ENCODE measurements at regions not wholly inside any gene's neighbourhood (a gene's known extent, or its start where the extent isn't known, plus 50 kb on each side); places are given as distances from the start of the nearest gene placed in this dataset.
"Not testable (repeated sequence)": the region's sequence is repeated elsewhere in the genome, so short reads cannot be mapped to it uniquely, and the experiment has no call there.

DNA sequence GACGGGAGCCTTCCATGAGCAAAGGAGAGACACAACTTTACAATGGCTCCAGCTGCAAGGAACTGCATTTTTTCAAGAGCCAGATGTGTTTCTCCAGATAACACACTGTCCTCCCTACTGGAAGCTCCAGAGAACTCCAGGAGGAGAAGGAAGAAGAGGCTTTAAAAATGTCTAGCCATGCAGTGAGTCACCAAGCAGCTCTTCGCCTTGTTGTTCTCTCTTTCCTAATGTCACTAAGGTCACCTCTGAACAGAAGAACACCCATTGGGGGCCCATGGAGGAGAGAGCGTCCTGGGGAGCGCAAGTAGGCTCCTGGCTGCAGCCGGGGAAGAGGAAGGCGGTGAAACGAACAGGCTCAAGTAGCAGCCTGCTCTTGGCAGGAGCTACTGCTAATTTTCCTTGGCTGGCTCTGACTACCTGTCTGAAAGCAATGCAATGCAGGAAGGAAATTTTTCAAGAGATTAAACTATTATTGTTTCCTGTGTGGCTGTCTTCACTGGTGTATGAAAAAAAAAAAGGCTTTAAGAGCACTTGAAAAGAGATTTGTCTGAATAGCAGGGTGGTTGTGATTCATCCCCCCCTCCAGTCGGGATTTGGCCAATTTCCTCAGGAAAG, 321.9 kb downstream of the SETD4 start:
- peak; percentile 24 for DNase-seq

DNA sequence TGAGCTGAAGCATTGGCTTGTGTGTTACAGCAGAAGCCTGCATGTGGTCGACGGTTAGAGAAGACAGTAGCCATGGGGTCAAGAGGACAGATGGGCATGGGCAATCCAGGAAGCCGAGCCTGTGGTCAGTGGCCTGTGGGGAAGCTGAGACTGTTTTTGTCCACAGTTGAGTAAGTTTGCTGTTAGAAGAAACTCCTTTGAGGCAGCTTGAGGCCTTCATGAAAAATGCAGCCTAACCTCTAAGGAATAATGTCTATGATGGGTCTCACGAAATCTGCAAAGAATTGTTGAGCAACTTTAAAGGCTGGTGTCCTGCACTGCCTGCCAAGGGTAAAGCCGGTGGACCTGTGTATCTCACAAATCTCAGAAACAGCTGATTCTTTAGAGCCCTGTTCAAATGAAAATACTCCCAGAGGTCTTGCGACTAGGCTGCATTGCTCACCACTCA, 322.4 kb downstream of the SETD4 start:
- DNase-seq: no peak

DNA sequence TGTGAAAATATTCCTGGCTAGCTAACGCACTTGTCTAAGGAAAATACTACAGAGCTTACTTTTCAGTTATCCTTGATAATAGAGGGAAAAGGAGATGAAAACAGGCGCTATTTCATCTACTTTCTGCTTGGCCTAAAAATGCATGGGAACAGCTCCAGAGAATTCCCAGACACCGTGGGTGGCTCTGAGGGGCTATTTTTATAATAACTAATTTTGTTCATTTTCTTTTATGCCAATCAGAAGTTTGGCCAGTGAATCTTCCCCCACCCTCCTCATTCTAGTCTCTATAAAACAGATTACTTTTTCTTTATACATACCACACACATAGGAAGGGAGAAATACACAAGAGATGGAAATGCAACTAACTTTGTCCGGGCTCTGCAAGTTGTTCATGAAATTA, 322.9 kb downstream of the SETD4 start:
- peak; percentile 26 for DNase-seq

DNA sequence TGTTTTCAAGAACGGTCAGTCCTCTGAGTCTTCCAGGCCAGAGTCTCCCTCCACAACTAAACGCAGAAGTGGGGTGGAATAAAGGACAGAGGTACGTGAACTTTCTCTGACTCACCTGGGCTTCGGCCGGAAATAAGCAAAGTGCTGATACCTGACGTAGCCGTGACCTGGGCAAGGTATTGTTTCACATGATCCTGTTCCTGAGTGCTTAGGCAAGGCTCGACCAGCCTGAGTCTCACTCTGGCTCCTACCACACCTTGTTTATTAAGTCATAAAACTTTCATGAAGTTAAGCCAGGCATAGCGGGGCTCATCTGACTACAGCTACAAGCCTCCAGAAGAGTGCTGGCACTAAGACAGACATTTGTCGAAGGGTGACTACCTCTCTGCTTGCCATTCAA, 327.5 kb downstream of the SETD4 start:
- no peak for DNase-seq

DNA sequence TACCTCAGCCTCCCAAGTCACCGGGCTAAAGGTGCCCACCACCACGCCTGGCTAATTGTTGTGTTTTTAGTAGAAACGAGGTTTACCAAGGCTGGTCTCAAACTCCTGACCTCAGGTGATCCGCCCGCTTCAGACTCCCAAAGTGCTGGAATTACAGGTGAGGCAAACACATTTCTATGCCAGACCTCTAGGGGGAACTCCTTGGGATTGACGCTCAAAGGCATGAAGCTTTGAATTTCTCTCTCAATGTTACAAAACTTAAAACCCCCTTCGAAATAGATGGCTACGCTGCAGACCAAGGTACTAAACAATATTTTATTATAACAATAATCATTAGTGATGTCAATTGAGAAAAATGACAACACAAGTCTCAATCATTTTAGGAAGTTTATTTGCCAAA, 330.0 kb downstream of the SETD4 start:
- DNase-seq: no peak

DNA sequence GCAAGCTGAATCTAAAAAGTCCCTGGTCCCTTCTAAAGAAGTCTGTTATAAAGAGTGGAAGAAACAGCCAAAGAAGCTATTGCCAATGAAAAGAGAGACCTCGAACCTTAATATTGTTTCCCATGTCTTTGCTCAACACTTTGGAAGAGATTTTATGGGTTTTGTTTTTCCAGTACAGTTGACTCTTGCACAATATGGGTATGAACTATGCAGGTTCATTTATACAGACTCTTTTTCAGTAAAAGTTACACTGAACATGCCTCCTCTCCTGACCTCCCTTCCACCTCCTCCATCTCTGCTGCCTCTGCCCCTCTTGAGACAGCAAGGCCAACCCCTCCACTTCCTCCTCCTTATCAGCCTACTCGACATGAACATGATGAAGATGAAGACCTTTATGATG, 332.5 kb downstream of the SETD4 start:
- no peak for DNase-seq

DNA sequence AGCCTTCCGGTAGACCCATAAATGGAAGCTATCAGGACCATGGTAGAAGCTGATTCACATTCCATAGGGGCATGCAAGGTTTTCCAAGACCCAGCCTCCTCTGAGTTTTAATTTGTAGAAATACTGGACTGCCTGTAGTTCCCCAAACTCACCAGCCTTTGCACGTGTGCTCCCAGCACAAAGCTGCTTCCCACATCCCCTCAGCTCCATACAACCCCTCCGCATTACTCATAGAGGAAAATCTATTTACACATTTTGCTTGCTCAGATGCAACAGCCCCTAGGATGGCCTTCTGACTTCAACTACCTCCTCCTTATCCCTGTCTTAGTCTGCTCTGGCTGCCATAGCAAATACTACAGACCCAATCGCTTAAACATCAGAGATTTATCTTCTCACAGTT, 336.2 kb downstream of the SETD4 start:
- DNase-seq: no peak

DNA sequence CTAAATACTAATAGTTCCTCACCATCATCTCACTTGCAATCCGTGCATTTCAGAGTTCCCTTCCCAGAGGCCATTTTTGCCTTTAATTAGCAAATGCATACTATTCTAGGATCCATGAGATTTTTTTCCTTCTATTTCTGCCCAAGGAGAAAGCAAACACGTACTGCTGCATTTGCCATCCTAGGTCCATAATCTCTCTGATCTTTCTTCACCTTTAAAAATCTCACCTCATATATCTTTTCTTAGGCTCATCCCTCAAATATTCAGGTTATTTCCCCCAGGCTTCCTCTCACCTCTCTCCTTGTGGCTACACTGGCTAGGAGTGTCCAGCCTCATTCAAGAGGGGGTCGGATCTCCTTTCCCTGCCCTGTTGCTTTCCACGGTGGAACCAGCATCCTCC, 338.6 kb downstream of the SETD4 start:
- no peak for DNase-seq

DNA sequence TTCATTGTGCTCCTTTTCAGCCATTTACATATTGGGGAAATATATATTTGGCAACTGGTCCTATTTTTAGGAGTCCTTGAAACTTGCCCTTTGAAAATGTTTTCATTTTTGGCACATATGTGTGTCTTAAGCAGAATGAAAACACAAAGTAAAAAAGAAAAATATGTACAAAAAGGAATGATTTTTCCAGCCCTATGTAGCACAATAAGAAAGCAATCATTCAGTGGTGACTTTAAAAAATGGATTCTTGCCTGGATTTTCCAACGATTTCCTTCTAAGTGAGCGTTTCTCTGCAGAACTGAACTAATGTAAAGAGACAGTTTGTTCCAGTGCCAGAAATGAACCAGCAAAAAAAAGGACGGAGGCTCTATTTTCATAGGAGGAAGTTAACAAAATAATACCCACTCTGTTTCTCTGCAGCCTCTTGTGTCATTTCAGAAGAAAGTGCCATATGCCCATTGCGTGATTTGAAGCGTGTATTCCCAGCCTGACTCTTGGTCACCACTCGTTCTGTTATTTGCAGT, 340.1 kb downstream of the SETD4 start:
- DNase-seq: peak; percentile 43

DNA sequence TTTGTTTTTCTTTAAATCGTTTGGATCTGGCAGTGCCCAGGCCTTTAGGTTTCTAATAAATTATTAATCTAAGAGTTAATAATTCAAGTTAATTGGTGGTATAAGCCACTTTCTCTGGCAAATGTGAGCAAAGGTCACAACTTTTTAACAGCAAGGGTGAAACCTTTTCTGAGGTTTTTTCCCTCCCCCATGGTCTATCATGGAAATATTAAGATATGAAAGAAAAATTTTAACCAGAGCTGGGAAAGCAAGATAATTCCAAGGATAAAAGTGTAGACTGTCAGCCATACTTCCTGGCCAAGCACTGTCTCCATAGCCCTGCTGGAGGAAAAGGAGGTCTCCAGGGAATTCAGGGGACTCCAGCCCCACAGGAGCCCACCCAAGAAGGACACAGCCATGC, 341.2 kb downstream of the SETD4 start:
- no peak for DNase-seq

DNA sequence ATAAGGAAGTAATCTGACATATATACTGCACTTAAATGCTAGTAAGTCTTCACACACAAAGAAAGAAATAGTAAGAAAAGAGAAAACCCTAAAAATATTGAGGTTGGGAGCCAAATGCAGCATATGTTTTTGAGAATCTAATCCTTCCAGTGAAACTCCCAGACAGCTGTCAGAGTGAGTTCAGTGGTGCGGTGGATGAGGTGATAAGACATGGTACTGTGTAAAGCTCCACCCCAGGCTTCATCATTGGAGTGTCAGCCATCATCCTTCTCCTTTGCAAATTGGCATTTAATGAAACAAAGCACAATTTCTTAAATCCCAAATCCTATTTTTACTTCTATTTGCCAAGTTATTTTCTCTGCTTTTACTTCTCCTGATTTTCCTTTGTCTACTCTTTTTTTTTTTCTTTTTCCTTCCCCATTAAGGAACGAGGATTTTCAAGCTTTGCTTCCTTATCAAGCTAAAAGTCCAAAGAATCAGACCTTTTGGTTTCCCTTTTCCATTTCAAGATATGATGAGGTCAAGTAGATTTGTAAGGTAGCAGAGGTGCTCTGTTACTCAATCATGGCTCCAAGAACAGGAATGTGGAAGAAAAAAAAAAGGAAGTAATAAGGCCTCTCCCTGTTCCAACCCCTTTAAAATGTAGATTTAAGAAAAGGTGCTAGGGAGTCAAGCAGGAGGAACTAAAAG, 343.3 kb downstream of the SETD4 start:
- DNase-seq: no peak

DNA sequence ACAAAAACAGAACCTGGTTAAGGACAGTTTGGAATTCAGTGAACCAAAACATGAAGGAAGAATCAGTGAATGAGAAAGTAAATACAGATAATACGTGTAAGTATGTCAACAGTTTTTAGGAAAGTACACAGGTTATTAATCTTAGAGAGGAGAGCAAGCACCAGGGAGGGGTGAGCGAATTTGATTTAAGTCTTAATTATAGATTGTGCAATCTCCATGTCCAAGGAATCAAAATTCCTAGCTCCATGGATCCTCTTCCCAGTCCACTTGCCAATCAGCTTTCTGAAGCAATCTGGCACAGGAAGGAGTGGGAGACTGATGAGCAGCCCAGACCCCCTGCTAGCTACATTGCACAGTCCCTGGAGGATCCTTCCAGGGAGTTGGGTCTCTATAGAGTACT, 346.4 kb downstream of the SETD4 start:
- DNase-seq: no peak

DNA sequence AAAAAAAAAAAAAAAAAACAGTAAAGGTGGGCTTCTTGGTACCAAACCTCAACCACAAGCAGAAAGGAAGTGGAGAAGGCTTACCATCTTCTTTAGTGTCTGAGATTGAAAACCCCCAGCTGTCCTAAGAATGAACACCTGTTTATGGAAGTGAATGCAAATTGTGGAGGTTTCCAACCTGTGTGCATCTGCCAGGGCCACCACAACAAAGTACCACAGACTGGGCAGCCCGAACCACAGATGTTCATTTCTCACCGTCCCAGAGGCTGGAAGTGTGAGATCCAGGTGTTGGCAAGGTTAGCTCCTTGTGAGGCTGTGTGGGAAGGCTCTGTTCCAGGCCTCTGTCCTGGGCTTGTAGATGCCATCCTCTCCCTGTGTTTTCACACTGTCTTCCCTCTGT, 348.7 kb downstream of the SETD4 start:
- DNase-seq: no peak

DNA sequence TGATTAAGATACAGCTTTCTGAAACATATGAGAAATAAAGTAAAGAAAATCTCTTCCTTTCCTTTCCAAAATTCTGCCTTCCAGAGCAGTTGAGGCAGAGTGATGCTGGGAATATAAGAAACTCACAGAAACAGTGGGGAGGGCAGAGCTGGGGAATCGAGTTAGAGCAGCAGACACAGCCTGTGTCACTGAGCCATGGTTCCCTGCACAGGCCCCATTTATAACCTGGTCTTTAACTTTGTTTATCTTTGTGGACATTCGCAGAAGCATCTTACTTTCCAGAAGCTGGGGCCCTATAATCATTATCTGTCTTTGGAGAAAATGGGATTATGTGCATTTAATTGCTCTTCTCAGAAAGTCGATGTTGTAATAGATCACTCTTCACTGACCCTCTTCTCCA, 349.1 kb downstream of the SETD4 start:
- DNase-seq: no peak

DNA sequence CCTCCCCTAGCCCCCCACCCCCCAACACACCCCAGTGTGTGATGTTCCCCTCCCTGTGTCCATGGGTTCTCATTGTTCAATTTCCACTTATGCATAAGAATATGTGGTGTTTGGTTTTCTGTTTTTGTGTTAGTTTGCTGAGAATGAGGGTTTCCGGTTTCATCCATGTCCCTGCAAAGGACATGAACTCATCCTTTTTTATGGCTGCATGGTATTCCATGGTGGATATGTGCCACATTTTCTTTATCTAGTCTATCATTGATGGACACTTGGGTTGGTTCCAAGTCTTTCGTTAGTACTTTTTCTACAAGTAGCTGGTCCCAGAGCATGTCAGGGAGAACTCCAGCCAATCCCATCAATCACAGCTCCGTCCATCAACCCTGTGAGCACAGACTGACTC, 350.3 kb downstream of the SETD4 start:
- DNase-seq: not testable (repeated sequence)

DNA sequence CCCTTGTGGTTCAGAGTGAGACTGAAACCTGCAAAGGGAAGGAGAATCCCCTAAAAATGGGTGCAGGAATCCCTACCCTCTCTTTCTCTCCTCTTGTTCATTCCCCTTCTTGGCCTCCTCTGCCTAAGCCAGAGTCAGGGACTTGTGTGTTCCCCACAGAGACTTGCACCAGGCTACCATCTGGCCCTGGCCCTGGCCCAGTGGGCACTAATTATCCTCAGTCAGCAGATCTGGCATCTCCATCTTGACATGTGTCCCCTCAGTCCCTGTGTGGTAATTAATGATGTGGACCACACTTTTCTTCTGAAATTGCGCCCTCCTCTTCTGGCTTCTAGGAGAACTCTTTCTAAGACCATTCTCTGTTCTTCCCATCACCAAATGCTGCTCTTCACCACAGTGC, 354.4 kb downstream of the SETD4 start:
- no peak for DNase-seq

DNA sequence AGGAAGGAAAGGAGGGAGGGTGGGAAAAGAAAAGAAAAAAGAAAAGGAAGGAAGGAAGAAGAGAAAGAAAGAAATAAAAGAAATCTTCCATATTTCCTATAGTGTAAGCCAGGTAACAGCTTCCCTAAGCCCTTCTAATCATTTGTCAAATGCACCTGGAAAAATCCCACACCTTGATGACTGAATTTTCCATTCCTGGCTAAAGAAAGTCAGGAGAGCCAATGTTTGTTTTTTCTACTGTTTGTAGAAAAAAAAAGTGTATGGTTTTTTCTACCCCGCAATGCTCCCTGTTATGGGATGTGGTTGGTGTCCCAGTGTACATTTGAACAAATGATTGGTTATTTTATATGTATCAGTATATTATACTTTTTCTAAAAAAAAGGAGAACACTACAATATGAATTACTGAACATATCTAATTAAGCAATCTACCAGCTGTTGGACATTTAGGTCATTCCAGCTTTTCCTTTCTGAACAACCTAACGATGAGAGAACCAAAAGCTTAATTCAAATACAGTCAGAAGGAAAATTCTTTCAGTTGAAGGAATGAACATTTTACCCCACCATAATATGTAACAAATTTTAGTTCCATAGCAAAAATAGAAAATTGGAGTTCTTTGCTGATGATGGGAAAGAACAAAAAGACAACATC, 355.0 kb downstream of the SETD4 start:
- no peak for DNase-seq

DNA sequence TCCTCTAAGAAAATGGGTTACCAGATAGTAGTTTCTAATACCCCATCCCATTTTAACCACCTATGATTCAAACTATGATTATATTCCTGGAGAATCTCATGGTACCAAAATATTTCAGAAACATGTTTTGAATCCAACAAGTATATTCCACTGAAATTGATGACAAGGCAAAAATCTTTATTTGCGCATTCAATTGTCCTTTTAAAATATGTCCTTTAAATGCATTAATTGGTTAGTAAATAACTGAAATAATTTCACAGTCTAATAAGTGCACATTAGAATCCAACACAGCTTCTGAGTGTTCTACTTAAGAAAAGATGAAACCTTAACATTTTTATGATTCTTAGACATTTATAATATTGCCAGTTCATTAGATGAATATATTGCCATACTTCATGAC, 356.6 kb downstream of the SETD4 start:
- no peak for DNase-seq

DNA sequence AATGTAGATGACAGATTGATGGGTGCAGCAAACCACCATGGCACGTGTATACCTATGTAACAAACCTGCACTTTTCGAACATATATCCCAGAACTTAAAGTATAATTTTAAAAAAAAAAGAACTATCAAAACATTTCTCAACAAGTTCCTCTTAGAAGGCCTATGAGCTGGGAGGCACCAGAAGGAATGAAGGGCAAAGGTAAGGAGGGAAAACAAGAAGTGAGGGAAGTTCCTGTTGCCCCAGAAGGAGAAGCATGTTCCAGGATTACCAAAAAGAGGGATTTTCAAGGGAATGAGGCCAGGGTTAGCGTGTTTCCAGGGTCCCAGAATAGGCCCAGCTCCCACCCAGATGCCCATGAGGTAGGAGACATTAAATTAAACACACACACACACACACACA, 361.0 kb downstream of the SETD4 start:
- no peak for DNase-seq

DNA sequence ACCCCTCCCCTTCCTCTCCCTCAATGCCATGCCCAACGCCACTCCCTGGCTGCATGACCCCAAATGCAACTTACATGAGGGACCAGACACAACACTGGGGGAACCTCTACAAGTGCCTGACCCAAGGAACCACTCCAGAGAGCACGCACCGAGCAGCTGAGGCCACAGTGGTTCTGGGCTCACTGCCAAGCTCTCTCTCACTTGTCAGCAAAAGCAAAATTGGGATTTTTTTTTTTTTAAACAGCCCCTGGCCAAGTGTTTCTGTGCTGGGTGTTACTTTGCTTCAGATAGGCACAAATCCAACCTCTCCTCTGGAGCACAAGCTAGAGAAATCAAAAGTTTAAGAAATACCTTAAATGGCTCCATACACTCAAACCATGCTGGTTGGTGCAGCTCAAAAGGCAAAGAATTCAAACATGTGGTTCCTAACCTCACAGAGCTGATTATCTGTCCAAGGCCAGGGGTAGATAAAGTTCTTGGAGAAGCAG, 363.0 kb downstream of the SETD4 start:
- DNase-seq: peak; percentile 48

DNA sequence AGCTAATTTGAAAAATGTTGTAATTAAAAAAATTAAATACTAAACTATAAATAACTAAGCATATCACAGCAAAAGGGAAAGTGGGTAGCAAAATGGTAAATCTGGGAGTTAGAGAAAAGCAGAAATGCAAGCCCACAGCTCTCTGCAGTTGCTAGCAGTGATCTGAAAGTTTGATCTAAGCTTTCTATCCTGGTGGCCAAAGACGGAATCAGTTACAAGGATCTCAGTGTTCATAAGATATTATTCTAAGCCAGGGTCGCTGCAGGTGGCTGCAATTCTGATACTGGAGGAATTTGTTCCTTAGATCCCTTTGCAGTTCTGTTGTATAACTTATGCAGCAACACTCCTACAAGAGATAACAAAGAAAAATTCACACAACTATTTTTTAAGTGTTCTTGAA, 363.7 kb downstream of the SETD4 start:
- DNase-seq: no peak

DNA sequence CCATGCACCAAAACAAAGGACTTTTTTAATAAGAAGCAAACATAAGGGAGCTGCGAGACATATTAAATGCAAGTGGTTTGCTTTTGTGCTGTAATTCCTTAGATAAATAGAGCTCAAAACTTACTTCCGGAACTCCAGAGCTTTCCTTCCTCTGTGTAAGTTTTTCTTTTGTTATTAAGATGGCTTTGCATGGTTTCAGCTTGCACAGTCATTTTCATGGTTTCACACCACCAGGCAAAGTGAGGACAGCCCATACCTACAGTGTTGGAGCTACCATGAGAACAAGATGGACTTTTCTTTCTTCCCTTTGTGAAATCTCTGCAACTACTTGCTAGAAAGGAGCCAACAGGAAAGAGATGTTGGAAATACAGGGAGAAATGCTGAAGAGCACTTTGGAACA, 368.0 kb downstream of the SETD4 start:
- DNase-seq: no peak

DNA sequence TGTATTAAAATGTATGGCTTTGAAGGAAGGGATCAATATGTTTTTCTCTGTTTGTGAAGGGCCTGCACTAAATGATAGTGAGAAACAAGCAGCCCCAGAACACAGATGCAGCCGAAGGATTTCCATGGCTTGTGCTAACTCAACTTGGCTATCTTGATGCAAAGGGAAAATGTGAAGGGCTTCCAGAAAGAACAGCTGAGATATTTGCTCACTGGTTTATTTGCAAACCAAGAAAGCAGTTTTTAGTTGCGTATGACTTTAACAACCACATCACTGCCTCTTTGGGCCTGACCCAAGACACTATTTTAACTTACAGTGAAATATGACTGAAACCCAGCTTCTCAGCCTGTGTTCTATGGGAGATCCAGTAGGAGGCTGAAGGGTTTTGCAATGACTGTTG, 369.9 kb downstream of the SETD4 start:
- DNase-seq: no peak

DNA sequence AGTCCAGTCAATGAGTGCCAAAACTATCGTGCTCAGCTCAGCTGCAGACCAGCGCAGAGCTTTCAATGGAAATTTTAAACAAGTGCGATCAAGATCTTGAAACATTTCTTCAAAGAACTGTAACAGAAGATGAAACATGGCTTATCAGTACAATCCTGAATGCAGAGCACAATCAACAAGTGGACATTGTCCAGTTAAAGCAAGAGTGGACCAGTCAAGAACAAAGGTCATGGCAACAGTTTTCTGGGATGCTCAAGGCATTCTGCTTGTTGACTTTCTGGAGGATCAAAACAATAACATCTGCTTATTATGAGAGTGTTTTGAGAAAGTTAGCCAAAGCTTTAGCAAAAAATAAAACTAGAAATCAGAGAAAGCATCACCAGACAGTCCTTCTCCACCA, 374.2 kb downstream of the SETD4 start:
- no peak for DNase-seq
